T-cell (primary cell): ENCODE measurements at regions not wholly inside any gene's neighbourhood (a gene's known extent, or its start where the extent isn't known, plus 50 kb on each side); places are given as distances from the start of the nearest gene placed in this dataset.

ENCODE experiments used
- ATAC-seq, 4 experiments: fragments of 200-7000 bp in 3 of 4; fragments of 150-1000 bp in 1 of 4; cut with Tn5 transposase; replicated peaks in 1 of 4; 1 replicate in 3 of 4; 2 replicates in 1 of 4; pipeline ENCODE4 v1.10.0; 2021; ENCODE audit warnings: moderate library complexity in 3 of 4, mild to moderate bottlenecking in 2 of 4, moderate number of reproducible peaks in 1 of 4
- CTCF ChIA-PET, 2 donors: fragments of 300-600 bp; sonication (Branson Sonifier 250); formaldehyde crosslinking; loops; one replicate each; lab custom pipeline; 2022; ENCODE audit warnings: antibody characterized with exemption in 2 of 2; lab: Charles Lee
- POLR2A ChIA-PET, 2 donors: fragments of 300-600 bp; sonication (Branson Sonifier 250); formaldehyde crosslinking; loops; one replicate each; lab custom pipeline; 2022; ENCODE audit warnings: antibody characterized with exemption in 2 of 2; lab: Charles Lee
- DNase-seq, 35 experiments: peaks; one replicate each; pipeline versions ENCODE4 v3.0.0 to v3.0.0-alpha.2; 2013 to 2023
- H3K27ac ChIP-seq: one replicate; pipeline ENCODE4 v1.5.1; 2013; ENCODE audit warnings: low read length
- H3K27me3 ChIP-seq, 2 experiments: replicated peaks in 1 of 2; 1 replicate in 1 of 2; 2 replicates in 1 of 2; pipeline versions ENCODE4 v1.6.1 to v1.7.0; 2013; ENCODE audit warnings: low read length in 1 of 2, mixed read lengths in 1 of 2; ENCODE audit not compliant: control insufficient read depth in 2 of 2, insufficient read depth in 2 of 2; ENCODE audit errors: extremely low read depth in 1 of 2
- H3K36me3 ChIP-seq, 2 donors: 1 replicate in 1 of 2; 2 replicates in 1 of 2; pipeline versions ENCODE4 v1.6.1 to v1.7.0; 2013; ENCODE audit warnings: low read length in 1 of 2; ENCODE audit not compliant: control insufficient read depth in 2 of 2, insufficient read depth in 1 of 2; ENCODE audit errors: extremely low read depth in 1 of 2
- H3K4me1 ChIP-seq, 2 experiments: 1 replicate in 1 of 2; 2 replicates in 1 of 2; pipeline versions ENCODE4 v1.6.1 to v1.7.0; 2013; ENCODE audit warnings: low read length in 2 of 2, mixed read lengths in 1 of 2; ENCODE audit not compliant: insufficient read depth in 2 of 2, control insufficient read depth in 1 of 2; ENCODE audit errors: extremely low read depth in 1 of 2
- H3K4me3 ChIP-seq, 2 donors: 1 replicate in 1 of 2; 2 replicates in 1 of 2; pipeline versions ENCODE4 v1.5.1 to v1.7.0; 2013; ENCODE audit warnings: mild to moderate bottlenecking in 2 of 2, low read length in 1 of 2, moderate library complexity in 1 of 2; ENCODE audit not compliant: control insufficient read depth in 1 of 2; ENCODE audit errors: extremely low read depth in 1 of 2
- H3K9me3 ChIP-seq: 2 replicates; pipeline ENCODE4 v1.7.0; 2013
- H3K27ac Mint-ChIP-seq, 2 donors: one replicate each; pipeline ENCODE4 v1.8.0; 2020 to 2021; ENCODE audit warnings: mild to moderate bottlenecking in 2 of 2, mixed read lengths in 2 of 2
- H3K27me3 Mint-ChIP-seq, 2 donors: one replicate each; pipeline ENCODE4 v1.8.0; 2021 to 2022; ENCODE audit warnings: mixed read lengths in 2 of 2
- H3K36me3 Mint-ChIP-seq: one replicate; pipeline ENCODE4 v1.8.0; 2021; ENCODE audit warnings: mixed read lengths
- H3K4me1 Mint-ChIP-seq, 3 donors: one replicate each; pipeline ENCODE4 v1.8.0; 2020 to 2022; ENCODE audit warnings: mixed read lengths in 3 of 3, mild to moderate bottlenecking in 1 of 3
- H3K4me3 Mint-ChIP-seq, 3 donors: one replicate each; pipeline ENCODE4 v1.8.0; 2020 to 2022; ENCODE audit warnings: mild to moderate bottlenecking in 3 of 3, mixed read lengths in 3 of 3, moderate library complexity in 3 of 3
- H3K9me3 Mint-ChIP-seq, 3 donors: one replicate each; pipeline ENCODE4 v1.8.0; 2020 to 2022; ENCODE audit warnings: mixed read lengths in 3 of 3
- WGBS: methylation state at CpG from one replicate; pipeline ENCODE4 v1.1.5; 2013; ENCODE audit warnings: missing lambda C conversion rate; ENCODE audit not compliant: insufficient coverage; 5-methylcytosine and 5-hydroxymethylcytosine counted together

DNA sequence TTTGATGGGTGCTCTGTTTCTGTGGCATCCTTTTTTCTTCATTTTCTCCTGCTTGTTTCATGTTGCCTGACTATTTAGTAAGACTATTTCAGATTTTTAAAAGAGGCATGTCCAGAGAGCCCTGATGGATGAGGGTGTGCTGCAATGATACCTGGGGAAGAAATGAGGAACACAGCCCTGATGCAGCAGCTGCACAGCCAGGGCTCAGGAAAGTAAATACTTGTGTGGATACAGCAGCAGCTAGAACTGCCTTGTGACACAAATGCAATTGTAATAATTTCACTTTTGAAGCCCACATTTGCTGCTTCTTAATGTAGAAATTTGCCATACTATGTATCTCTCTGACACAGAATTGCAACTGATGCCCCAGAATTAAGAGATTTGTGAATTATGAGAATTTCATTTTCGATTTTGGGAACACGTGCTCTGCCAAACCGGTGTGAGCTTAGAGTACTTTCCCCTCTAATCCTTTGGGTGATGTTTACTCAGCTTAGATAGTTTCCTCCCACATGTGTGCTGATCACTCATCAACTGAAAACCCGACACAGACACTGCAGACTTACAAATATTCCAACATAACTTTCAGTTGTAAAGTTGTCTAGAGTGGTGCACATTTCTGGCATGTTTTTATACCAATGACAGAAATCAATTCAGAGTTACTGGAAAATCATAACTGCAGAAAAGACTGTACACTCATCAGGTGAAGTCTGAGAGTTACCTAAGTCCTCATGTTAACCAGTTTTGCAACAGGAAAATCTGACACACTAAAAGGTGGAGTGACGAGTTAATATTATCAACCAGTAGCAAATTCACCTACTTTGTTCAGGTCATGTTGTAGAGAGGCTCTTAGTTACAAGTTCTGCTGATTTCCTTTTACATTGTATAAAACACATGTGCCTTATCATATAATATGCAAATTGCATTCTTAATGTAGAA, 383.4 kb downstream of the CBLN2 start:
- Histone ChIP-seq H3K27me3 (no peaks in the 10 kb centered on the region), H3K27ac (no peak overlapping the region), H3K4me1 (no peaks in the 10 kb centered on the region), H3K9me3 (no peaks in the 10 kb centered on the region), H3K36me3 (no peaks in the 10 kb centered on the region), H3K4me3 (no peak overlapping the region)
- Mint-ChIP-seq H3K4me1 (no peaks in the 10 kb centered on the region), H3K9me3 (peaks cover 2 to 11% (median 5%) of the 10 kb centered on the region in 3 donors), H3K27ac (no peak overlapping the region), H3K4me3 (no peak overlapping the region), H3K36me3 (no peaks in the 10 kb centered on the region), H3K27me3 (no peaks in the 10 kb centered on the region)
- ChIA-PET CTCF (interaction anchor here in 1 of 2 donors (0.7 kb wide), 1 partner anchor 15 kb away, joined by 3 read pairs; no protein-coding TSS in a partner anchor), POLR2A (interaction anchor here in 1 of 2 donors (0.6 kb wide), 1 partner anchor 27 kb away, joined by 3 read pairs; no protein-coding TSS in a partner anchor)
- DNase-seq (no peak), ATAC-seq (no peak)
- no CpG with 5 or more reads among the region's 5 CpGs for WGBS

DNA sequence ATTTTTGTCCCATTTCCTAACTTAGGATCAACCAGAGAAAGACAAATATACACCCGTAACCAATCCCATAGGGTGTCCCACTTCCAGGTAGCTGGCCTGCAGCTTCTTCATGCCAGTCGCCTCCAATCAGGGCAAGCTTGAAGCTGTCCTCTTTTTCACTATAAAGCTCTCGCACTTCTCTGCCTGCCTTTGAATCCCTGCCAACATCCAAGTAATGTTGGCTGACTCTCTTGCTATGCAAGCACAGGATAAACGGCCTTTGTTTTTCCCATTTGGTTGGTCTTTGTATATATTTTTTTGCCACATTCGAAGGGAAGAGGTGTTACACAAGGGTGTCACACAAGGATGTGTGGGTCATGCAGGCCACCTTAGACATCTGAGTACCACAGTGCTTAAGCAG, 388.8 kb downstream of the CBLN2 start:
- Histone ChIP-seq H3K27ac (no peak overlapping the region), H3K4me3 (no peak overlapping the region), H3K27me3 (no peaks in the 10 kb centered on the region), H3K9me3 (no peaks in the 10 kb centered on the region), H3K4me1 (no peaks in the 10 kb centered on the region), H3K36me3 (no peaks in the 10 kb centered on the region)
- Mint-ChIP-seq H3K27me3 (no peaks in the 10 kb centered on the region), H3K36me3 (no peaks in the 10 kb centered on the region), H3K27ac (no peak overlapping the region), H3K4me1 (no peaks in the 10 kb centered on the region), H3K4me3 (no peak overlapping the region), H3K9me3 (peaks cover 6 to 16% (median 6%) of the 10 kb centered on the region in 3 donors)
- 86% methylated on average over 4 of the region's 5 CpGs for WGBS
- CTCF ChIA-PET: no interaction called here
- no peak for DNase-seq
- POLR2A ChIA-PET: no interaction called here
- no peak for ATAC-seq

DNA sequence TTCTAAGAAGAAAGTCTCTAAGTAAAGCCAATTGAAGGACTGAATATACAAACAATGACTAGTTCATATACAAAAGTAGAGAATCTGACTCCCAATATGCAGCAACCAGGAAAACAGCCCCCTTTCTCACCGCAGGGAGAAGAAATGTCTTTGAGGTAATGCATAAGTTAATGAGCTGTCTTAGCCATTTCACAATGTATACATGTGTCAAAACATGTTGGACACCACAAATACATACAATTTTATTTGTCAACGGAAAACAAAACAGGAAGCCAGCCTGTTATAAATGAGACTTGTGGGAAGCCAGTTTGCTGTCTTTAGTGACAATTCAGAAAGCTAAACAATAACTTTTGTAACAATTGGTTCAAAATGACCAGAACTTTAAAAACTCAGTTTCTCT, 389.2 kb downstream of the CBLN2 start:
- WGBS: no CpG with 5 or more reads among the region's 2 CpGs
- Mint-ChIP-seq H3K9me3 (peaks cover 6 to 16% (median 6%) of the 10 kb centered on the region in 3 donors), H3K4me3 (no peak overlapping the region), H3K27ac (no peak overlapping the region), H3K4me1 (no peaks in the 10 kb centered on the region), H3K27me3 (no peaks in the 10 kb centered on the region), H3K36me3 (no peaks in the 10 kb centered on the region)
- DNase-seq (no peak), ATAC-seq (no peak)
- Histone ChIP-seq H3K9me3 (no peaks in the 10 kb centered on the region), H3K27me3 (no peaks in the 10 kb centered on the region), H3K4me3 (no peak overlapping the region), H3K4me1 (no peaks in the 10 kb centered on the region), H3K36me3 (no peaks in the 10 kb centered on the region), H3K27ac (no peak overlapping the region)
- ChIA-PET POLR2A (no interaction called here), CTCF (interaction anchor here in 1 of 2 donors (0.5 kb wide), 1 partner anchor 18 kb away, joined by 3 read pairs; no protein-coding TSS in a partner anchor)

DNA sequence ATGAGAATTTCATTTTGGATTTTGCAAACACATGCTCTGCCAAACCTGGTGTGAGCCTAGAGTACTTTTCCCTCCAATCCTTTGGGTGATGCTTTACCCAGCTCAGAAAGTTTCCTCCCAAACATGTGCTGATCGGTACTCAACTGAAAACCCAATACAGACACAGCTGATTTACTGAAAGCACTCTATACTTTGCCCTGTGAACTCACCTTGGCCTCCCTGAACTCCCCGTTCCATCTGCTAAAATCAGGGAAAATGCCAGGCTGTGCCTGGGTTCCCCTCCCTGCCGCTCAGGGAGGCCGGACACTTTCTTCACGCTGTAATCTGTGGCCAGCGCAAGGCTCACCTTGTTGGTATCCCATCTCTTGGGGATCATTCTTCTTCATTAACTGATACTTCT, 391.2 kb downstream of the CBLN2 start:
- ChIA-PET POLR2A (no interaction called here), CTCF (no interaction called here)
- DNase-seq: no peak
- H3K27me3 Mint-ChIP-seq: no peaks in the 10 kb centered on the region
- no peaks in the 10 kb centered on the region for H3K4me1 Mint-ChIP-seq
- no peaks in the 10 kb centered on the region for H3K36me3 Mint-ChIP-seq
- no peak for ATAC-seq
- H3K9me3 Mint-ChIP-seq: peaks cover 4 to 12% (median 5%) of the 10 kb centered on the region in 3 donors
- Histone ChIP-seq H3K27me3 (no peaks in the 10 kb centered on the region), H3K27ac (no peak overlapping the region), H3K36me3 (no peaks in the 10 kb centered on the region), H3K4me1 (no peaks in the 10 kb centered on the region), H3K9me3 (no peaks in the 10 kb centered on the region), H3K4me3 (no peak overlapping the region)
- no peak overlapping the region for H3K4me3 Mint-ChIP-seq
- H3K27ac Mint-ChIP-seq: no peak overlapping the region
- WGBS: 87% methylated on average over 6 of the region's 6 CpGs

DNA sequence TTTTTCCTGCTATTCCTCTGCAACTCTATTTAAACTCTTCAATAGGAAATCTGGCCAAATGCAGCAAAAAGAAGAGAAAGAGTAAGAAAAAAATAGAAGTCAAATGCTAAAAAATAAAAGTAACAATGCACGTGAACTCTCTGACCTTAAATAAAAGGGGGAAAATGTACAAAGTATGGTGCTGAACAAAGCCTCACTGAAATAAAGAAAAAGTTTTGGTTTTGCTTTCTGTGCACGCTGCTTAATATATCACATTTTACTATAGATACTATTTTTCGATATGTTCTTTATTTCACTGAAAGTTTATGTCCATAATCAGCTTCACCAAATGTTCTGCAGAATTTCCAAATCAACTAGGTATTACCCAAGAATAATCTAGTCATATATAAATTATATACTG, 396.3 kb downstream of the CBLN2 start:
- Mint-ChIP-seq H3K27me3 (no peaks in the 10 kb centered on the region), H3K4me3 (no peak overlapping the region), H3K36me3 (no peaks in the 10 kb centered on the region), H3K4me1 (no peaks in the 10 kb centered on the region), H3K9me3 (peaks cover 0 to 2% (median 0%) of the 10 kb centered on the region in 3 donors), H3K27ac (no peak overlapping the region)
- no peak for ATAC-seq
- Histone ChIP-seq H3K4me3 (no peak overlapping the region), H3K4me1 (no peaks in the 10 kb centered on the region), H3K27ac (no peak overlapping the region), H3K27me3 (no peaks in the 10 kb centered on the region), H3K9me3 (no peaks in the 10 kb centered on the region), H3K36me3 (no peaks in the 10 kb centered on the region)
- DNase-seq: no peak
- ChIA-PET POLR2A (no interaction called here), CTCF (no interaction called here)
- WGBS: no CpG with 5 or more reads among the region's 3 CpGs

DNA sequence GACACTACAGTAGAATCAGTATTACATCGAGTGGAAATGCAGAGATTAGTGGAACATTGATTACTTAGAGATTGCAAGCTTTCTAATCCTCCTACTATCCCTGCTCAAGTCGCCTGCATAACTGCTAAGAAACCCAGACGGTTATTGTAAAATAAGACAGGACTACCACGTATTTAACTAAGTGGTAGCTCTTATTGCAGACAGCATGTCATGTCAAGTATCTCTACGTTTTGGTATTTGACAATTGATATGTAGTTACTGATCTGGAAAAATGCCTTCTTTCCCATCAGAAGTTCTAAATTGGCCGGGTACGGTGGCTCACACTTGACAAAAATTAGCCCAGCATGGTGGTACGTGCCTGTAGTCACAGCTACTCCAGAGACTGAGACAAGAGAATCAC, 404.1 kb downstream of the CBLN2 start:
- ChIA-PET CTCF (no interaction called here), POLR2A (no interaction called here)
- Histone ChIP-seq H3K9me3 (no peaks in the 10 kb centered on the region), H3K4me1 (no peaks in the 10 kb centered on the region), H3K4me3 (no peak overlapping the region), H3K27ac (no peak overlapping the region), H3K27me3 (no peaks in the 10 kb centered on the region), H3K36me3 (no peaks in the 10 kb centered on the region)
- Mint-ChIP-seq H3K27me3 (no peaks in the 10 kb centered on the region), H3K27ac (no peak overlapping the region), H3K4me1 (no peaks in the 10 kb centered on the region), H3K4me3 (no peak overlapping the region), H3K36me3 (no peaks in the 10 kb centered on the region), H3K9me3 (peaks cover 10 to 13% (median 12%) of the 10 kb centered on the region in 3 donors)
- DNase-seq (no peak), ATAC-seq (no peak)
- 57% methylated on average over 2 of the region's 8 CpGs for WGBS
